Heart left ventricle (tissue), 13 donors: ENCODE measurements at regions not wholly inside any gene's neighbourhood (a gene's known extent, or its start where the extent isn't known, plus 50 kb on each side); places are given as distances from the start of the nearest gene placed in this dataset.

Source experiments
- CTCF ChIP-seq, 12 donors: fragments of 200-600 bp; sonication (generic) in 4 of 12; IDR thresholded peaks; one replicate each; pipeline versions ENCODE4 v1.5.0 to v1.8.0; 2018 to 2022; ENCODE audit warnings: antibody characterized with exemption in 12 of 12, mild to moderate bottlenecking in 5 of 12
- POLR2A ChIP-seq, 2 donors: fragments of 450-650 bp; IDR thresholded peaks; one replicate each; pipeline ENCODE4 v1.6.1; 2017; ENCODE audit warnings: antibody characterized with exemption in 2 of 2, mild to moderate bottlenecking in 2 of 2, moderate library complexity in 2 of 2
- donor health status: ischemic (EF 13 %, LVEDD 7.1; RV severe dilation, severe dysfunction).
- donor health status: DM: no; HTN: yes; CAD: no.
- donor health status: DM: no; HTN: no; CAD: no.
- donor health status: ischemic (EF 25% LVEDD 6.9; RV normal size, moderate dysfunction).
- donor health status: ischemic (EF 25% LVEDD 5.7; RV mildly dilated, moderate dysfunction).
- donor health status: ischemic (EF 35%, LVEDD 5.7; RV mildly dilated, moderate dysfunction).
- donor health status: nonischemic (EF 11% LVEDD 7.7; RV severe dilation, severe dysfunction).
- donor health status: DM: yes; HTN: yes; CAD: no.
- donor health status: PGD.
- donor health status: ischemic (EF 29% LVEDD 5.4; RV normal size, mild dysfunction).
- donor health status: nonischemic (EF 23%, LVEDD 6.1; RV moderate dilation, normal function).

- TF ChIP-seq CTCF (IDR thresholded peaks at IDR 0.05) (no peak), POLR2A (IDR thresholded peaks at IDR 0.05) (no peak)
Observed at GRCh38 chr2:76039505-76039904, 328.8 kb upstream of the GCFC2 start.
